ENCODE measurements at regions not wholly inside any gene's neighbourhood (a gene's known extent, or its start where the extent isn't known, plus 50 kb on each side); places are given as distances from the start of the nearest gene placed in this dataset.
"Not testable (repeated sequence)": the region's sequence is repeated elsewhere in the genome, so short reads cannot be mapped to it uniquely, and the experiment has no call there.

DNA sequence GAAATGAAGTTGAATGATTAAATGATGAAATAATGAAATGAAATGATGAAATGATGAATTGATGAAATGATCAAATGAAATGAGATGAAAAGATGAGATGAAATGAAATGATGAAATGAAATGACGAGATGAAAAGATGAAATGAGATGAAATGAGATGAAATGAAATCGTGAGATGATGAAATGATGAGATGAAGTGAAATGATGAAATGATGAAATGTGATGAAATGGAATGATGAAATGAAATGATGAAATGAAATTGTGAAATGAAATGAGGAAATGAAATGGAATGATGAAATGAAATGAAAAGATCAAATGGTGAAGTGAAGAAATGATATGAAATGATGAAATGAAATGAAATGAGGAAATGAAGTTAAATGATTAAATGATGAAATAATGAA lies 468.7 kb downstream of the FAM72C start:
- H3K27ac ChIP-seq; intact Hi-C loops (cut with DNase I); H3K27me3 ChIP-seq; H3K36me3 ChIP-seq; DNase-seq (ENCODE audit: low spot score in 2 of 2); H3K4me1 ChIP-seq; H3K4me3 ChIP-seq: not testable (repeated sequence)
- H3K9me3 ChIP-seq = peaks cover 0 to 11% of the 10 kb centered on the region in 2 donors

DNA sequence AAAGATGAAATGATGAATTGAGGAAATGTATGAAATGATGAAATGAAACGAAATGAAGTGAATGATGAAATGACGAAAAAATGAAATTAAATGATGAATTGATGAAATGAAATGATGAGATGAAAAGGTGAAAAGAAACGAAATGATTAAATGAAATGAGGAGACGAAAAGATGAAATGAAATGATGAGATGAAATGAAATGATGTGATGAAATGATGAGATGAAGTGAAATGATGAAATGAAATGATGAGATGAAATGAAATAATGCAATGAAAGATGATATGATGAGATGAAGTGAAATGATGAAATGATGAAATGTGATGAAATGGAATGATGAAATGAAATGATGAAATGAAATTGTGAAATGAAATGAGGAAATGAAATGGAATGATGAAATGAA lies 469.7 kb downstream of the FAM72C start:
- DNase-seq (ENCODE audit: low spot score in 2 of 2); intact Hi-C loops (cut with DNase I); H3K4me3 ChIP-seq; H3K27ac ChIP-seq; H3K36me3 ChIP-seq; H3K27me3 ChIP-seq; H3K4me1 ChIP-seq: not testable (repeated sequence)
- H3K9me3 ChIP-seq = peaks cover 0 to 11% of the 10 kb centered on the region in 2 donors

DNA sequence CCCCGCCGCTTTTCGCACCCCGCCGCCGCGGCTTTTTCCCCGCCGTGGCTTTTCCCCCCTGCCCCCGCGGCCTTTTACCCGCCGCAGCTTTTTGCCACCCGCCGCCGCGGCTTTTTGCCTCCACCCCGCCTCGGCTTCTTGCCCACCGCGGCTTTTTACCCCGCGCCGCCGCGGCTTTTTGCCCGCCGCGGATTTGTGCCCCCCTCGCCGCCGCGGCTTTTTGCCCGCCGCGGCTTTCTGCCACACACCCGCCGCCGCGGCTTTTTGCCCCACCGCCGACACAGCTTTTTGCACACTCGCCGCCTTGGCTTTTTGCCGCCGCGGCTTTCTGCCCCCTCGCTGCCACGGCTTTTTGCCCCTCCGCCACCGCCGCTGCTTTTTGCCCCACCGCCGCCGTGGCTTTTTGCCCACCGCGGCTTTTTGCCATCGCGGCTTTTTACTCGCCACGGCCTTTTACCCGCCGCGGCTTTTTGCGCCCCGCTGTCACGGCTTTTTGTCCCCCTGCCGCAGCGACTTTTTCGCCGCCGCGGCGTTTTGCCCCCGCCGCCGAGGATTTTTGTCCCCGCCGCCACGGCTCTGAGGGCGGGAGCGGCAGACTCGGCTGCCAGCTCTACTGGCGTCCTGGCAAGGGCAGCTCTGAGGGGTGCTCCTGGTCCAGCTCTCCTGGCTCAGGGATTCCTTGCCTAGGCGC lies 473.6 kb downstream of the FAM72C start:
- H3K4me3 ChIP-seq = peak overlapping the region; percentile 41 to 55
- H3K27me3 ChIP-seq; H3K9me3 ChIP-seq; H3K27ac ChIP-seq; intact Hi-C loops (cut with DNase I); H3K36me3 ChIP-seq; DNase-seq (ENCODE audit: low spot score in 2 of 2); H3K4me1 ChIP-seq: not testable (repeated sequence)

DNA sequence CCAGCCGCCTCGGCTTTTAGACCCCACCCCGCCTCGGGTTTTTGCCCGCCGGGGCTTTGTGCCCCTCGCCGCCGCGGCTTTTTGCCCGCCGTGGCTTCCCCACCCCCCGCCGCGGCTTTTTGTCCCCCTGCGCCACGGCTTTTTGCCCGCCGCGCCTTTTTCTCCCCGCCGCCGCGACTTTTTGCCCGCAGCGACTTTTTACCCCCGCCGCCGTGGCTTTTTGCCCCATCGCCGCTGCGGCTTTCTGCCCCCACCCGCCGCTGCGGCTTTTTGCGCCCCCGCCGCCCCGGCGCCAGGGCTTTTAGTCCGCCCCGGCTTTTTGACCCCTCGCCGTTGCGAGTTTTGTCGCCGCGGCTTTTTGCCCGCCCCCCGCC lies 474.4 kb downstream of the FAM72C start:
- Histone ChIP-seq H3K4me3 (peak overlapping the region; percentile 17 to 55), H3K27ac (no peak overlapping the region), H3K27me3 (no peaks in the 10 kb centered on the region), H3K36me3 (no peaks in the 10 kb centered on the region), H3K9me3 (no peaks in the 10 kb centered on the region), H3K4me1 (peaks cover 0 to 4% of the 10 kb centered on the region in 2 donors)
- DNase-seq (ENCODE audit: low spot score in 2 of 2) = no peak
- intact Hi-C loops (cut with DNase I) = no loop called here
- TF ChIP-seq, protein P1, sequence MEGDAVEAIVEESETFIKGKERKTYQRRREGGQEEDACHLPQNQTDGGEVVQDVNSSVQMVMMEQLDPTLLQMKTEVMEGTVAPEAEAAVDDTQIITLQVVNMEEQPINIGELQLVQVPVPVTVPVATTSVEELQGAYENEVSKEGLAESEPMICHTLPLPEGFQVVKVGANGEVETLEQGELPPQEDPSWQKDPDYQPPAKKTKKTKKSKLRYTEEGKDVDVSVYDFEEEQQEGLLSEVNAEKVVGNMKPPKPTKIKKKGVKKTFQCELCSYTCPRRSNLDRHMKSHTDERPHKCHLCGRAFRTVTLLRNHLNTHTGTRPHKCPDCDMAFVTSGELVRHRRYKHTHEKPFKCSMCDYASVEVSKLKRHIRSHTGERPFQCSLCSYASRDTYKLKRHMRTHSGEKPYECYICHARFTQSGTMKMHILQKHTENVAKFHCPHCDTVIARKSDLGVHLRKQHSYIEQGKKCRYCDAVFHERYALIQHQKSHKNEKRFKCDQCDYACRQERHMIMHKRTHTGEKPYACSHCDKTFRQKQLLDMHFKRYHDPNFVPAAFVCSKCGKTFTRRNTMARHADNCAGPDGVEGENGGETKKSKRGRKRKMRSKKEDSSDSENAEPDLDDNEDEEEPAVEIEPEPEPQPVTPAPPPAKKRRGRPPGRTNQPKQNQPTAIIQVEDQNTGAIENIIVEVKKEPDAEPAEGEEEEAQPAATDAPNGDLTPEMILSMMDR (IDR thresholded peaks at IDR 0.05) = no peak

DNA sequence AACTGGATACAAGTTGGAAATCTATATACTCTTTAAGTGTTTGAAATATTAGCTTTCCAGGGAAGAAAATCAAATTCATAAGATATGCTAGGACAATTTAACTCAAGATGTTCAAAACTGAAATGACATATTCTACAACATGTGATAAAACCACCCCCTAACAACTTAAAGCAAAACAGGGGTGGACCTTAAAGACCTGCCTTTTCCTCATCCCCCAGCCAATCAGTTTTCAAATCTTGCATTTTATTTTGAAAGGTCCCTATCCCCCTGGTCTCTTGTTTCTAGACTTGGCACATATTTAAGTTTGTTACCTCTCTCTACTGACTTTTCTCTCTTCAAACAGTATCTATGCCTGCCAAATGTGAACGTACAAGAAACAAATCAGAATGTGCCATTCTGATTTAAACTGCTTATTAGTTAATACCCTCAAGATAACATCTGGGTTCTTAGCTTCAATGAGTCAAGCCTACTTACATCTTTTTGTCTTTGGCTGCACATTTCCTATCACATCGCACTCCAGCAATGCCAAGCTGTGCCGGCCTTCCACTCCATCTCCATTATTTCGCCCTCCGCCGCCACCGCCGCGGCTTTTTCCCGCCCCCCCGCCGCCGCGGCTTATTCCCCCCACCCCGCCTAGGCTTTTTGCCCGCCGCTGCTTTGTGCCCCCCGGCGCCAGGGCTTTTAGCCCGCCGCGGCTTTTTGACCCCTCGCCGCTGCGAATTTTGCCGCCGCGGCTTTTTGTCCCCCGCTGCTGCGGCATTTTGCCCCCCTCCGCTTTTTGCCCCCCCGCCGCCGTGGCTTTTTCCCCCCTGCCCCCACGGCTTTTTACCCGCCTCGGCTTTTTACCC lies 475.0 kb downstream of the FAM72C start:
- H3K4me1 ChIP-seq, H3K9me3 ChIP-seq: not testable (repeated sequence)
- H3K4me3 ChIP-seq = peak overlapping the region; percentile 17 to 55

More for the DNA sequence above, 475.0 kb downstream of the FAM72C start:
- H3K27me3 ChIP-seq; H3K27ac ChIP-seq; H3K36me3 ChIP-seq; intact Hi-C loops (cut with DNase I); DNase-seq (ENCODE audit: low spot score in 2 of 2): not testable (repeated sequence)

Measured in ascending aorta (tissue), 2 donors.